ENCODE measurements at regions not wholly inside any gene's neighbourhood (a gene's known extent, or its start where the extent isn't known, plus 50 kb on each side); places are given as distances from the start of the nearest gene placed in this dataset.
A peak's percentile ranks its signal among the peaks of the same experiment; 100 is the strongest.

DNA sequence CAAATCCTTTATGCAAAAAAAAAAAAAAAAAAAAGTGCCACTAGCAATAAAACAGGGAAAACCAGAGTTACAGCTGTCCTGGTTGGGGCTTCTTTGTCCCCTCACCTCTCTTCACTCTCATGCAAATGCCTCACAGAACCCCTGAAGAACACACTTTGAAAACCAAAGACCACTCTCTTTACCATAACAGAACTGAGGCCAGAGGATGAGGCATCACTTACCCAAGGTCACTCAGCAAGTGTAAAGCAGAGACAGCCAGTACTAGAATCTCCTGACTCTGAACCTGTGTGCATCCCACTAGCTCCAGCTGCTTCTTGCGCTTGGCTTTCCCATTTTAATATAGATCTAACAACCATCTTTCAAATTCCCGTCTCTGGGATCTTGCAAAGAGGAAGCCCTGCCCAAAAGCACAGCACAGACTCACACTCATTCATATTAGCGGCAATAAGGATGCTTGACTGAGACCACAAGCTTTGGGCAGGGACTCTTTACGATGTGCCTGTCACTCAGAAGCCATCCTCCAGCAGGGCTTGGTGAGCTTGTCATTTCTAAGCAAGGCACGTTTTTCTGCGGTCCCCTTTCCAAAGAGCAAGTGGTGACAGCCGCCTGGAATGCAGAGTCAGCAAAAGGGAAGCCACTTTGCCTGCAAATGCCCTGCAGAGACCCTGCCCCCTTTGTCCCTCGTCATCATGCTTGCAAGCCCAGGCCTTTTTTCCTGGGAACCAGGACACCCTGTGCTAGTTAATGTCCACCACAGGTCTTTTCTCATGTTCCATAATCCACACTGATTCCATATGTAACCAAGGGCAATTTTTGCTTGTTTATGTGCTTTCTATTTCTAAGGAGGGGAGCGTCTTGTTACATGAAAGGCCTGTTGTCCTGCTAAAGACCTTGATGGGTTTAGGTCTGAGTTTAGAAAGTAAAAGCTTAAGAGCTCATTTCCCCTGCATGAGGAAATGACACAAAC, 76.5 kb upstream of the NFIA start (continued):
- TF ChIP-seq, protein P1, sequence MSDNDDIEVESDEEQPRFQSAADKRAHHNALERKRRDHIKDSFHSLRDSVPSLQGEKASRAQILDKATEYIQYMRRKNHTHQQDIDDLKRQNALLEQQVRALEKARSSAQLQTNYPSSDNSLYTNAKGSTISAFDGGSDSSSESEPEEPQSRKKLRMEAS (IDR thresholded peaks at IDR 0.05): 0 out of 2 replicates have a peak, but pooled peaks have one; percentile 28
- TF ChIP-seq PHF8 (conservative IDR thresholded peaks at IDR 0.05; ENCODE audit: low read depth, low read length): no peak
- peak; percentile 44; the same call in 1 of the 2 replicates for TF ChIP-seq YY1 (IDR thresholded peaks at IDR 0.05; ENCODE audit: low read depth, low read length)
- TF ChIP-seq CTCF (IDR thresholded peaks at IDR 0.05; ENCODE audit: control extremely low read depth in 1 of 3, insufficient read depth in 1 of 3, low read depth in 1 of 3, low read length in 3 of 3): no peak
- peak; percentile 64; the same call in 1 of the 2 replicates for TF ChIP-seq BACH1 (IDR thresholded peaks at IDR 0.05; ENCODE audit: low read length)
- no peak for TF ChIP-seq HDAC6 (IDR thresholded peaks at IDR 0.05; ENCODE audit: low read depth, low read length)
